ENCODE measurements at regions not wholly inside any gene's neighbourhood (a gene's known extent, or its start where the extent isn't known, plus 50 kb on each side); places are given as distances from the start of the nearest gene placed in this dataset.

DNA sequence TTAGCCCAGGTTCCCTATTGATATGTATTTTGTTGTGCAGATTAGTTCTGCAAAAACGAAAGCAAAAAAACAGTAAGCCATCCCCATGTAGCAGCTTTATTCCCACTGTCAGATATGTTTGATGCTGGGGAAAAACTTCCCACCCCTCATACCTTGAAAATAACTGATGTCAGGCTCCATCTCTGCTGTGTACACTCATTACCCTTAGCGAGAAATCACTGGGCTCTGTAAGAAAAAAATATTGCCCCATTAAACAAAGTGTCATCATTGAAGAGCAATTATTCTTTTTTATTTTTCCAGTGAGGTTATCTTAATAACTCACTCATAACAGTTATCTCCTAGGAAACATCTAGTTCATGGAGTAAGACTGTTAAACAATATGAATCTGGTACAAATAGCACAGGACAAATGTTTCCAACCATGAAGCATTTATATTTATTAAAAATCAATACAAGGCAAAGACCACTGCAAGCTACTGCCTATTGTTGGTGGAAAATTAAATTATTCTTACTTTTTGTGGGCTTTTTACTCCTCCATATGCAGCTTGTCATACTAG lies 268.8 kb downstream of the LMBRD1 start:
- TF ChIP-seq, protein P1, sequence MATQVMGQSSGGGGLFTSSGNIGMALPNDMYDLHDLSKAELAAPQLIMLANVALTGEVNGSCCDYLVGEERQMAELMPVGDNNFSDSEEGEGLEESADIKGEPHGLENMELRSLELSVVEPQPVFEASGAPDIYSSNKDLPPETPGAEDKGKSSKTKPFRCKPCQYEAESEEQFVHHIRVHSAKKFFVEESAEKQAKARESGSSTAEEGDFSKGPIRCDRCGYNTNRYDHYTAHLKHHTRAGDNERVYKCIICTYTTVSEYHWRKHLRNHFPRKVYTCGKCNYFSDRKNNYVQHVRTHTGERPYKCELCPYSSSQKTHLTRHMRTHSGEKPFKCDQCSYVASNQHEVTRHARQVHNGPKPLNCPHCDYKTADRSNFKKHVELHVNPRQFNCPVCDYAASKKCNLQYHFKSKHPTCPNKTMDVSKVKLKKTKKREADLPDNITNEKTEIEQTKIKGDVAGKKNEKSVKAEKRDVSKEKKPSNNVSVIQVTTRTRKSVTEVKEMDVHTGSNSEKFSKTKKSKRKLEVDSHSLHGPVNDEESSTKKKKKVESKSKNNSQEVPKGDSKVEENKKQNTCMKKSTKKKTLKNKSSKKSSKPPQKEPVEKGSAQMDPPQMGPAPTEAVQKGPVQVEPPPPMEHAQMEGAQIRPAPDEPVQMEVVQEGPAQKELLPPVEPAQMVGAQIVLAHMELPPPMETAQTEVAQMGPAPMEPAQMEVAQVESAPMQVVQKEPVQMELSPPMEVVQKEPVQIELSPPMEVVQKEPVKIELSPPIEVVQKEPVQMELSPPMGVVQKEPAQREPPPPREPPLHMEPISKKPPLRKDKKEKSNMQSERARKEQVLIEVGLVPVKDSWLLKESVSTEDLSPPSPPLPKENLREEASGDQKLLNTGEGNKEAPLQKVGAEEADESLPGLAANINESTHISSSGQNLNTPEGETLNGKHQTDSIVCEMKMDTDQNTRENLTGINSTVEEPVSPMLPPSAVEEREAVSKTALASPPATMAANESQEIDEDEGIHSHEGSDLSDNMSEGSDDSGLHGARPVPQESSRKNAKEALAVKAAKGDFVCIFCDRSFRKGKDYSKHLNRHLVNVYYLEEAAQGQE (IDR thresholded peaks at IDR 0.05; ENCODE audit: low read depth): no peak
- TF ChIP-seq EP300 (IDR thresholded peaks at IDR 0.05; ENCODE audit: borderline replicate concordance) (no peak), CEBPB (IDR thresholded peaks at IDR 0.05) (no peak), TAF1 (IDR thresholded peaks at IDR 0.05; ENCODE audit: low read depth) (no peak), RAD21 (IDR thresholded peaks at IDR 0.05; ENCODE audit: low read depth) (no peak)
- TF ChIP-seq, protein P2, sequence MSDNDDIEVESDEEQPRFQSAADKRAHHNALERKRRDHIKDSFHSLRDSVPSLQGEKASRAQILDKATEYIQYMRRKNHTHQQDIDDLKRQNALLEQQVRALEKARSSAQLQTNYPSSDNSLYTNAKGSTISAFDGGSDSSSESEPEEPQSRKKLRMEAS (IDR thresholded peaks at IDR 0.05): no peak
